ENCODE measurements at regions not wholly inside any gene's neighbourhood (a gene's known extent, or its start where the extent isn't known, plus 50 kb on each side); places are given as distances from the start of the nearest gene placed in this dataset.

- DNase-seq (ENCODE audit: insufficient read length, low spot score) (no peak), FAIRE-seq (no peak)
- TF ChIP-seq POLR2AphosphoS5 (IDR thresholded peaks at IDR 0.05; ENCODE audit: low read depth, low read length) (no peak), TAF1 (IDR thresholded peaks at IDR 0.05; ENCODE audit: low read depth, low read length) (no peak), SPI1 (IDR thresholded peaks at IDR 0.05; ENCODE audit: low read depth, low read length) (no peak)
Measured at GRCh38 chr21:25373126-25374082, 233.9 kb downstream of the MRPL39 start.

- FAIRE-seq (no peak), DNase-seq (ENCODE audit: insufficient read length, low spot score) (no peak)
- TF ChIP-seq POU2F2 (IDR thresholded peaks at IDR 0.05; ENCODE audit: low read depth, low read length) (no peak), POLR2AphosphoS5 (IDR thresholded peaks at IDR 0.05; ENCODE audit: low read depth, low read length) (no peak), POLR2A (IDR thresholded peaks at IDR 0.05; ENCODE audit: low read depth, low read length) (no peak), TAF1 (IDR thresholded peaks at IDR 0.05; ENCODE audit: low read depth, low read length) (no peak), PAX5 (IDR thresholded peaks at IDR 0.05; ENCODE audit: insufficient read depth, low read length, severe bottlenecking) (no peak), SPI1 (IDR thresholded peaks at IDR 0.05; ENCODE audit: low read depth, low read length) (no peak)
Measured at GRCh38 chr21:25371841-25372425, 235.3 kb downstream of the MRPL39 start.

GRCh38 chr21:25370311-25370744, 237.0 kb downstream of the MRPL39 start:
- DNase-seq (ENCODE audit: insufficient read length, low spot score) = no peak
- no peak for FAIRE-seq
- no peak for TF ChIP-seq POLR2AphosphoS5 (IDR thresholded peaks at IDR 0.05; ENCODE audit: low read depth, low read length)
- TF ChIP-seq PAX5 (IDR thresholded peaks at IDR 0.05; ENCODE audit: insufficient read depth, low read length, severe bottlenecking) = no peak
- TF ChIP-seq TAF1 (IDR thresholded peaks at IDR 0.05; ENCODE audit: low read depth, low read length) = no peak
- no peak for TF ChIP-seq POU2F2 (IDR thresholded peaks at IDR 0.05; ENCODE audit: low read depth, low read length)
- no peak for TF ChIP-seq POLR2A (IDR thresholded peaks at IDR 0.05; ENCODE audit: low read depth, low read length)
- TF ChIP-seq SPI1 (IDR thresholded peaks at IDR 0.05; ENCODE audit: low read depth, low read length) = no peak

- DNase-seq (ENCODE audit: insufficient read length, low spot score) = no peak
- TF ChIP-seq POLR2AphosphoS5 (IDR thresholded peaks at IDR 0.05; ENCODE audit: low read depth, low read length) (no peak), SPI1 (IDR thresholded peaks at IDR 0.05; ENCODE audit: low read depth, low read length) (no peak), PAX5 (IDR thresholded peaks at IDR 0.05; ENCODE audit: insufficient read depth, low read length, severe bottlenecking) (no peak), POLR2A (IDR thresholded peaks at IDR 0.05; ENCODE audit: low read depth, low read length) (no peak), POU2F2 (IDR thresholded peaks at IDR 0.05; ENCODE audit: low read depth, low read length) (no peak), TAF1 (IDR thresholded peaks at IDR 0.05; ENCODE audit: low read depth, low read length) (no peak)
- FAIRE-seq = no peak
Measured at GRCh38 chr21:25369524-25370300, 237.6 kb downstream of the MRPL39 start.

- TF ChIP-seq SPI1 (IDR thresholded peaks at IDR 0.05; ENCODE audit: low read depth, low read length) (no peak), TAF1 (IDR thresholded peaks at IDR 0.05; ENCODE audit: low read depth, low read length) (no peak), POU2F2 (IDR thresholded peaks at IDR 0.05; ENCODE audit: low read depth, low read length) (no peak), POLR2AphosphoS5 (IDR thresholded peaks at IDR 0.05; ENCODE audit: low read depth, low read length) (no peak), PAX5 (IDR thresholded peaks at IDR 0.05; ENCODE audit: insufficient read depth, low read length, severe bottlenecking) (no peak), POLR2A (IDR thresholded peaks at IDR 0.05; ENCODE audit: low read depth, low read length) (no peak)
- FAIRE-seq = no peak
- DNase-seq (ENCODE audit: insufficient read length, low spot score) = no peak
Measured at GRCh38 chr21:25368531-25368930, 238.8 kb downstream of the MRPL39 start.

- TF ChIP-seq POLR2A (IDR thresholded peaks at IDR 0.05; ENCODE audit: low read depth, low read length) (no peak), PAX5 (IDR thresholded peaks at IDR 0.05; ENCODE audit: insufficient read depth, low read length, severe bottlenecking) (no peak), POU2F2 (IDR thresholded peaks at IDR 0.05; ENCODE audit: low read depth, low read length) (no peak), POLR2AphosphoS5 (IDR thresholded peaks at IDR 0.05; ENCODE audit: low read depth, low read length) (no peak), TAF1 (IDR thresholded peaks at IDR 0.05; ENCODE audit: low read depth, low read length) (no peak), SPI1 (IDR thresholded peaks at IDR 0.05; ENCODE audit: low read depth, low read length) (no peak)
- DNase-seq (ENCODE audit: insufficient read length, low spot score) = no peak
- no peak for FAIRE-seq
Measured at GRCh38 chr21:25366116-25366515, 241.2 kb downstream of the MRPL39 start.

GRCh38 chr21:25362375-25363267, 244.7 kb downstream of the MRPL39 start:
- DNase-seq (ENCODE audit: insufficient read length, low spot score) (no peak), FAIRE-seq (peak; percentile 56)
- no peak for TF ChIP-seq POLR2AphosphoS5 (IDR thresholded peaks at IDR 0.05; ENCODE audit: low read depth, low read length)
- TF ChIP-seq POLR2A (IDR thresholded peaks at IDR 0.05; ENCODE audit: low read depth, low read length) = no peak
- no peak for TF ChIP-seq TAF1 (IDR thresholded peaks at IDR 0.05; ENCODE audit: low read depth, low read length)

GRCh38 chr21:25361765-25362164, 245.5 kb downstream of the MRPL39 start:
- TF ChIP-seq PAX5 (IDR thresholded peaks at IDR 0.05; ENCODE audit: insufficient read depth, low read length, severe bottlenecking) = no peak
- TF ChIP-seq TAF1 (IDR thresholded peaks at IDR 0.05; ENCODE audit: low read depth, low read length) = no peak
- TF ChIP-seq POLR2A (IDR thresholded peaks at IDR 0.05; ENCODE audit: low read depth, low read length) = no peak
- TF ChIP-seq SPI1 (IDR thresholded peaks at IDR 0.05; ENCODE audit: low read depth, low read length) = no peak
- TF ChIP-seq POLR2AphosphoS5 (IDR thresholded peaks at IDR 0.05; ENCODE audit: low read depth, low read length) = no peak
- TF ChIP-seq POU2F2 (IDR thresholded peaks at IDR 0.05; ENCODE audit: low read depth, low read length) = no peak
- FAIRE-seq = no peak
- DNase-seq (ENCODE audit: insufficient read length, low spot score) = no peak
